HG03095 (cell line): ENCODE measurements at regions not wholly inside any gene's neighbourhood (a gene's known extent, or its start where the extent isn't known, plus 50 kb on each side); places are given as distances from the start of the nearest gene placed in this dataset.
A peak's percentile ranks its signal among the peaks of the same experiment; 100 is the strongest.
"Not testable (repeated sequence)": the region's sequence is repeated elsewhere in the genome, so short reads cannot be mapped to it uniquely, and the experiment has no call there.

Source experiments
- ATAC-seq: cut with Tn5 transposase; IDR thresholded peaks from one replicate; pipeline ENCODE4 v1.9.1; 2021; ENCODE audit warnings: moderate library complexity; ENCODE audit not compliant: unreplicated experiment

DNA sequence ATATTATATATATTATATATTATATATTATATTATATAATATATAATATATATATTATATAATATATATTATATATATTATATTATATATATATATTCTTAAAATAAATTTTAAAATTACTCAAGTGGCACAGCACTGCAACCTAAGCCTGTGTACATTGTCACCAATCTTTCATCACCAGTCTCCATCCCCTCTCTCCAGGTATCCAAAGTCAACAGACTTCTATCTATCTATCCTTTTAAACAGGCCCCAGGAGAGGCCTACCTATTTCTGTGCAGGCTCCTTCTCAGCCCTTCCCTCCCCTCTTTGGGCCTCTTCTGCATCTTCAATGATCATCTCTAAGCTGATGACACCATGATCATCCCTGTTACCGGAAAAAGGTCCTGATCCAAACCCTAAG, 111.7 kb downstream of the RHOU start:
- no peak for ATAC-seq

DNA sequence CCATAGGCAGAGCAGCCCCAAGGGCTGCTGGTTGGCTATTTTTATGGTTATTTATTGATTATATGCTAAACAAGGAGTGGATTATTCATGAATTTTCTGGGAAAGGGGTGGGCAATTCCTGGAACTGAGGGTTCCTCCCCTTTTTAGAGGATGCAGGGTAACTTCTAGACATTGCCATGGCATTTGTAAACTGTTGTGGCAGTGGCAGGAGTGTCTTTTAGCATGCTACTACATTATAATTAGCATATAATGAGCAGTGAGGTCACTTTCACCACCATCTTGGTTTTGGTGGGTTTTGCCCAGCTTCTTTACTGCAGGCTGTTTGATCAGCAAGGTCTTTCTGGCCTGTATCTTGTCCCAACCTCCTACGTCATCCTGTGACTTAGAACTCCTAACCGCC, 112.2 kb downstream of the RHOU start:
- ATAC-seq: not testable (repeated sequence)

DNA sequence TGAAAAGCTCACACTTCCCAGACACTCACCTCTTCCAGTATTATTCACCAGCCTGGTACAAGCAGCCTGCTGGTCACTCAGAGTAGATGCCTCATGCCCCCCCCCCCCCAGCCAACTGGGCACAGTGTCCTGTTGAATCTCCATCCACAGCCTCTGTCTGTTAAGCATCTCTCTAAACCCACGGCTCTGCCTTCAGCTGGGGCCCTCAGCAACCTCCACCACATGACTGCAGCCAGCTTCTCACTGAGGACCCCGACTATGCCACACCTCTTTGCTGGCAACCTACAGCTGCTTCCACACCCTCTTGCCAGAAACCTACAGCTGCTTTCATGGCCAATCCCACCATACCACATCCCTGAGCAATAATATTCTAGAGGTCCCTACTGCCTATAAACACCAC, 113.1 kb downstream of the RHOU start:
- no peak for ATAC-seq

DNA sequence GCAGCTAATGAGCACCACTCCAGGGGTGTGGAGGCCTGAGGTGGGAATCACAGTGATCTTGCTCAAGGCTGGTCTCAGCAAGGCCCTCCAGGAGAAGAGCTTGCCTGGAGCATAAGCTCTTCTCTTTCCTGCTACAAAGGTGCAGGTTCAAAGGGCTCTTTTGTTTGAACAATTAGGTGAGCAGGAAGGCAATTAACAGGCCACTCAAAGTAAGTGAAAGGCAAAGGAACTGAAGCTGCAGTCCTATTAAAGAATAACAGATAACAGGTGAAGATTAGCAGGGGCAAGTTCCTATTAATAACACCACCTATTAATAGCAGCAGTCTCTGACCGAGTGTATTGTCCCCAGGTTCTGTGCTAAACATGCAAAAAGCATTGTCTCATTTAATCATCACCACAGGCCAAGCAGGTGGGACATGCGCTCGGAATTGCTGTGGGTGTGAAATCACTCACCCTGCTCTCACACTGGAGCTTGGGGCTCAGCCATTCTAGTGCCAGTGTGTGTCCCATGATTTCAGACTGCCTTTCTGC, 113.8 kb downstream of the RHOU start:
- peak; percentile 65 for ATAC-seq

DNA sequence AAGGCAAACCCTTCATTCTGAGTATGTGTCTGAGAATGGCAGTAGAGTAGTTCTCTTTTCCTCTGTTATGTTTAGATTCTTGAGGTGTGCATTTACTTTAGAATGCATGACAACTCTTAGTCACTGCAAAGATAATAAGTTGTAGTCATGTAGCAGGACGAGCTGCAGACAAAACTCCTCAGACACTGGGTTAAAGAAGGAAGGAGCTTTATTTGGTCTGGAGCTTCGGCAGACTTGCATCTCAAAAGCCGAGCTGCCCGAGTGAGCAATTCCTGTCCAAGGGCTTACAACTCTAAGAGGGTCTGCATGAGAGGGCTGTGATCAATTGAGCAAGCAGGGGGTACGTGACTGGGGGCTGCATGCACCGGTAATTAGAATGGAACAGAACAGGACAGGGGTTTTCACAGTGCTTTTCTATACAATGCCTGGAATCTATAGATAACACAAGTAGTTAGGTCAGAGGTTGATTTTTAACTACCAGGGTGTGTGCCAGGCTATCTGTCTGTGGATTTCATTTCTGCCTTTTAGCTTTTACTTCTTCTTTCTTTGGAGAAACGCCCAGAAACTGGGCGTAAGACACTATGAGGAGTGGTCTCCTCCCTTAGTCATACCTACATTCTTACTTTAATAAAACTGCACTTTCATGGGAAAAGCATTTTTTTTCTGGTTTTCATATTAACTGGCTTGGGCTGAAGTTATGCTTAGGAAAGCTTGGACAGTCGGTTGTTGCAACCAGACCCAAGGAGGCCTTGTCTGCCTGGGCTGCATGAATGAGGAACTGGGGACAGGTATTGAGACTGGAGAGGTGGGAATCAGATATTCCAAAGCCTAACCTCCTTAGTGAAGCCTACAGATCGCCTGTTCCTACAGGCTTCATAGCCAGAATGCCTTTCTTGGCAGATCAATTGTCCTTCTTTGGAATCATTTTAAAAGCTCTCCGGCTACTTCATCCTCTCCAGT, 115.1 kb downstream of the RHOU start:
- no peak for ATAC-seq

DNA sequence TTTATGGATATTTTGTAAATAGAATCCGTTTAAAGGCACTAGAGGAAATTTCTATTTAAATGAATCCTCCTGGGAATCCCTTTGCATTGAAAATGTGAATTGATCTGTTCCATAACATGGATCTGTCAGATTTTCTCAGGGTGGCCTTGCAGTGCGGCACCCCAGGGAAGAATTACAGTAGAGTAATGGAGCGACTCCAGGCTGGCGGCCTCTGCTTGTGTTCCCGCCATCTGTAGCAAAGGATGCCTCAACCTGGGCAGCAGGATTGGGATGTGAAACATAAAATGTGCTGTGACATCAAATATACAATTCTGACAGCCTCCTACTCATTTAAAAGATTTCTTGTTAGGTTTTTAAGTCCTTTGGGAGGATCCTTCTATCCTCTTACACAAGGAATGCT, 115.9 kb downstream of the RHOU start:
- ATAC-seq: no peak

DNA sequence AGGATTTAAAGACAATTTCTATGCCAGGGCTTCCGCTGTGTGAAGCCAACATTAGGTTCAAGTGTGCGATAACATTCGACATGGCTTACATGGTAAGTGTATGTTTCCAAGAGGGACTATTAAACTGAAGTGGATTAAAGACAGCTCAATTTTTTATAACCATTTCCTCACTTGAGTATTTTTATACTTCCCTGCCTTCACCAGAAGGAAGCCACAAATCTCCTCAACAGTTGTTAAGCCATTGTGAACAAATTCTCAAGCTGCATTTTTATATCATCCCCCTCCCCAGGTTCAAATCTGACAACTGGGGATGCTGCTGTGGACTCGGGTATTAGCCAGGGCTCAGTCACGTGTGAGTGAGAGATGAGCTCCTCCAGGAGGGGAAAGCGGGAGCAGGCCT, 116.3 kb downstream of the RHOU start:
- ATAC-seq: no peak

DNA sequence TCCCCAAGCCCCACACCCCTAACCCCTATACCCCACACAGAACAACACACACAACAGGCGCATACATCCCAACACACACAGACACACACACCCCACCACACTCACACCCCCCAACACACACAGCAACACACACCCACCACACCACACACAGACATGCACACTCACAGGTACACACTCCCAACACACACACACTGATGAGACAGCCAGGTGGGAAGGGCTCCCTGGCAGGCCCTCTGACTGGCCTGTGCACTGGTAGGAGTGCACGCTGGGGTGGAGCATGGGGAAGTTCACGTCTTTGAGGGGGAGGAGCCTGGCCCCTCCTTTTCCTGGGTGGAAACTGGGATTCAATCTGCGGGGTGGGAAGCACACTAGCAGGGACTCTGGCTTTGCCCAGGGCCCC, 116.7 kb downstream of the RHOU start:
- ATAC-seq: no peak

DNA sequence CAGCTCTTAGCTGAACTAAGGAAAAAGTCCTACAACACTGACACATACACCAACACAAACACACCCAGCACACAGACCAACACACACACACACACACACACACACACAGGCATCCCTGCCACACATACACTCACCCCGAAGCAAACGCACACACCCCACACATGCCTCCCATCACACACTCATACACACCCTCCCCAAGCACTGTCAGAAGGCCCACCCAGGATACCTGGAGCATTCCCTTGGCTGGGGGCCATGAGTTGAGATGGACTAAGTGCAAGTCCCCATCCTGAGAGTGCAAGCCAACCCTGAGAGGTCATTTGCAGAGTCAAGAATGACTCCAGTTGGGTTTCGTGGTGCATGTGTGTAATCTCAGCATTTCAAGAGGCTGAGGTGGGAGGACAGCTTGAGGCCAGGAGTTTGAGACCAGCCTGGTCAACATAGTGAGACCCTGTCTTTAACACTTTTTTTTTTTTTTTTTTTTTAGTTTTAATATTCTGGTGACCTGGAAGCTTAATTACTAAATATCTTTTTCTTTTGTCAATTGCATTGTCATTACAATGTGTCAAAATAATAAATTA, 117.3 kb downstream of the RHOU start:
- ATAC-seq: no peak

DNA sequence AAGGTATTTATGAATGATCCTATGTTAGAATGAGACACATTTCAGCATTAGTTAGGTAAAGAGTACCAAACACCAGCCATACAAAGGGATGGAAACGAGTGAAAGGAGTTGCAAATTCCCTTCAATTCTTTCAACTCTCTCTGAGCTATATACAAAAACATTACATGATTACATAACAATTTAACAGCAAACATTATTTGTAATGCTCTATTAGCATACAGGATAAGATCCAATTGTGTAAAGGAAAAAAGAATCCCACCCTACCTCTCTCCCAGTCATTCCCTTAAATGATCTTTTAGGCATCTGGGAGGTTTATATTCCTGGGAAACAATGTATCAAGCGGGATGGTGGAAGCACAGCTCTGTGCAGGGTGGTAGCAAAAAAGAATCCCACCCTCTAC, 117.9 kb downstream of the RHOU start:
- no peak for ATAC-seq

DNA sequence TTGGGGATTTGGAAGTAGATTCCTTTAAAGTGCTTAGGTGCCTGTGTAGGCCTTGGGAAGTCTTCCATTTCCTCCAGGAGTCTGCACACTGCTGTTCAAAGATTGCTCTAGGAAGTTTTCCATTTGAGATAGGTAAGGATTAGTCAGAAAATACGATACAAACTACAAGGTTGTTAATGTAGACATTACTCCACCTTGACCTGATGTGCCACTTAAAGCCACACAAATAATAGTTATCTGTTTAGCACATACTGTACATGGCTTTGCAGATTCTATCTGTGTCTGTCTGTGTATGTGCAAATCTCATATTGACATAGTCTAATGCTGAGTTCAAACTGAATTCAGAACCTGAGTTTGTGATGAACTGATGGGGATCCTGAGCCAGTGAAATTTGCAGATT, 118.4 kb downstream of the RHOU start:
- ATAC-seq: no peak

DNA sequence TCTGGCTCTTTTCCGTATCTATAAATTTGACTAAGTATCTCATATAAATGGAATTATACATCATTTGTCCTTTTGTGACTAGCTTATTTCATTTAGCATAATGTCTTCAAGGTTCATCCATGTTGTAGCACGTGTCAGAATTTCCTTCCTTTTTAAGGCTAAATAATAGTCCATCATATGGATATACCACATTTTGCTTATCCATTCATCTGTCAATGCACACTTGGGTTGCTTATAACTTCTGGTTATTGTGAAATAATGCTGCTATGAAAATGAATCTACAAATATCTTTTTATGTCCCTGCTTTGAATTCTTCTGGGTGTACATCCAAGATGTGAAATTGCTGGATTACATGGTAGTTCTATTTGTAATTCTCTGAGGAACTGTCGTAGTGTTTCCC, 119.6 kb downstream of the RHOU start:
- ATAC-seq: no peak

DNA sequence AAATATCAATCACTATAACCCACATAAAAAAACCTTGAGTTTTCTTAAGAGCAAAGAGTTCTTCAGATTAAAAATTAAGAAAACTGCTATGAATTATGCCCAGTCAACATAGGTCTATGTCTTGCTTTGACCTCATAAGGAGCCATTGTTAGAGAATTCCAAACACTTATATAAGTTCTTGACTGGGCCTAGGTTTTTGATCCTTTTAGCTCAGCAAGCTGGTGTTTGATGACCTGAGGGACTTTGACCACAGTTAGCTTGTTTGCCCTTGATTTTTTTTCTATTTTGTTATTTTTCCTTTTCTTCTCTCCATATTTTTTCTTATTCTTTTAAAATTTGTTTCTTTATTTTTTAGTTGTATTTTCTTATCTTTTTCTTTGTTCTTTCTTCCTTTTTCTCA, 122.3 kb downstream of the RHOU start:
- ATAC-seq: no peak

DNA sequence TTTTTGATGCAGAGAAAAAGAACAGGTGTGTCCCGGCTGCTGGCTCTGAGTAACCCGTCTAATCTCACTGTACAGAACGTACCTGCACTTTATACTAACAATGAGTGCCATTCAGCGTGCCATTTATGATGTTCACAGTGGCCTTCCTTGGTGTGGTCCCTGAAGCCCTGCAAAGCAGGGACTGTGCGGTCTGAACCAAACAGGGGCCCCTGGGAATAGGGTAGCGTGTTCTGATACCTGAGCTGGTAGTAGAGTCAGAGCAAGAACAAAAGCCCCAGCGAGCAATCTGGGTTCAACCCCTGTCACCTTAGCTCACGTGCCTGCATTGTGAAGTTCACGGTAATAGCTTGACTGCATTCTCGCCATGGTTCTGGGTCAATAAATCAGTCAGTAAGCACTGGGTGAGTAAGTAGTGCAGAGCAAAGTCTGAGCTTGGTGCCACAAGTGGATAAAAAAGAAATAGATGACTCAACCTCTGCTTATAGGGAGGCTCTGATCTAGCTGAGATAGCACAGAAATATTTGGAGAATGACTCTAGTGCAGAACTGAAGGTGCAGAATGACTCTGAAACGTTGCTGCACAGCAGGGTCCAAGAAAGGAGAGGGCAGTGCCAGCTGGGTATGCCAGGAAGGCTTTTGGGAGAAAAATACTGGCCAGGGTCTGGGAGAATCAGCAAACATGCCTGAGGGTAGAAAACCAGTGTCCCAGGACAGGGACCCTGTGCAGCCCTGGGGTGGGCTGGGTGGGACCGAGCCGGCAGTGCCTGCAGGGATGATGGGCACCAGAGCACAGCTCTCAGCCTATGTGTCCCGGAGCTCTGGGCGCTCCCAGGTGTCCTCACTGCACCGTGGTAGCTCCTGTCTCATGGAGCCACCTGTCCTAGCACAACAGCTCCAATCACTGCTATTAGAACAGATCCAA, 125.9 kb downstream of the RHOU start:
- no peak for ATAC-seq

DNA sequence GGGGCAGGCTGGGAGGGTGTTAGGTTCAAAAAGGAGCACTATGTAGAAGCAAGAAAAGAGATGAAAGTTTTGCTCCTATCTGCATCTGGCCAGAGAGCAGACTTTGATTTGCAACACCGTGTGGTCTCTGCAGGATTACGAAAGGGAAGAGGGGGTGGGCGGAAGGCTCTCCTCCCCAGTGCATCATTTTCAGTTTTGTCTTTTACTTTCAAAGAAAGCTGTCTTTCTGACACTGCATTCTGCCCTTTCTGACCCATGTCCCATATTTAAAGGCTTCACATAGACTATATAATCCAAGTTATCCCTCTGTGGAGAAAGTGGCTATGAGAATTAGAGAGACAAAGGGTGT, 126.5 kb downstream of the RHOU start:
- no peak for ATAC-seq

DNA sequence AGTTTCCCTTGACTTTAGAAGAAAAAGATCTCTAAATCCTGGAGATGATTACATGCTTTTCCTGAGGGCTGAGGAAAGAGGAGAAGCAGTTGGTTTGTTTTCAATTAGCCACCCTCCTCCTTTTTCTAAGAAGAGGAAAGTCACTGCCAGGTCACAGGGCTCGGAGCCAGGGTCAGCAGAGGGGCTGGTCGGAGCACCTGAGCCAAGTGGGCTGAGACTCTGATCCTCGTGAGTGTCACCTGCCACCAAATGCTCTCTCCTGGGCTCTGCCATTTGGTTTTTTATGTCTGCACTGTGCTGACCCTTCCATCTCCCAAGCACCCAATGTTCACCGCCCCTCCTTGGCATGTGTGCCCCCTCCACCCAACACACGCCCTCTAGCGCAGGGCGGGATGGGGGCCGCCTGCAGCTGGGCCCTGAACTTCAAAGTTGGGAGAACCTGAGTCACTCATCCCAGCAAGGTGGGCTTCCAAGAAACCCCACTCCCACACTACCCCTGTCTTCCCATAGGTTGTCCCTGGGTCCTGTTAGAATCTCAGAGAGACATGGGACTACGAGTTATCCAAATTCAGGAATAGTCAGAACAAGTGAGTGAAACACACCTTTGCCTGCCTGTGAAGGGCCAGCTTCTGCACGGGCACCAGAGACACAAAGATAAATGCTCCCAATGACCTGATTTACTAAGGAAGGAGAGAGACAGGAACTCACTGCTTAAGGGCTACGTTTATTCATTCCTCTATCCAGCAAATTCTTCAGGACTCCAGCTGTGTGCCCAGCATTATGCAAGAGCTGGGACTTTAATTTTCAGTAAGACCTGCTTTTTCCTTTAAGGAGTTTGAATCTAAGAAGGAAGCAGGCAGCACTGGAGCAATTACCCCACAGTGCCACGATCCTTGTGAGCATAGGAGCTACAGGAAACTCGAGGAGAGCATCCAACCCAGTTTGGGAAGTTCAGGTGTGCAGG, 127.5 kb downstream of the RHOU start:
- ATAC-seq: no peak

DNA sequence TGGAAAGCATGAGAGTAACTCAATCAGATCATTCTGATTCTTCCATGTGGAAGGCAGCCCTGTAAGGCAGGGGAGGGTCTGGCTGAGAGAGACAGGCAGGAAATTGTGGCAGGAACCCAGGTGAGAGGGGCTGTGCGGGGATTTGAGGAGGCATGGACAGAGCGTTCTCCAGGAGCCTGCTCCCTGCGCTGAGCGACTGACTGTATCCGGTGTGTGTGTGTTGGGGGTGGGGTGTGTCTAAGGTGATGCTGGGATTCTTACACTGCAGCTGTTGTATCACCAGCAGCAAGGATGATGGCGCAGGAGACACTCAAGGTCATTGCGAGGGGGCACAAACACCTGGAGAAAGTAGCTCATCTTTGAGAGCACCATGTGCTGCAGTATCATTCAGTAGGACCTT, 128.5 kb downstream of the RHOU start:
- ATAC-seq: no peak

DNA sequence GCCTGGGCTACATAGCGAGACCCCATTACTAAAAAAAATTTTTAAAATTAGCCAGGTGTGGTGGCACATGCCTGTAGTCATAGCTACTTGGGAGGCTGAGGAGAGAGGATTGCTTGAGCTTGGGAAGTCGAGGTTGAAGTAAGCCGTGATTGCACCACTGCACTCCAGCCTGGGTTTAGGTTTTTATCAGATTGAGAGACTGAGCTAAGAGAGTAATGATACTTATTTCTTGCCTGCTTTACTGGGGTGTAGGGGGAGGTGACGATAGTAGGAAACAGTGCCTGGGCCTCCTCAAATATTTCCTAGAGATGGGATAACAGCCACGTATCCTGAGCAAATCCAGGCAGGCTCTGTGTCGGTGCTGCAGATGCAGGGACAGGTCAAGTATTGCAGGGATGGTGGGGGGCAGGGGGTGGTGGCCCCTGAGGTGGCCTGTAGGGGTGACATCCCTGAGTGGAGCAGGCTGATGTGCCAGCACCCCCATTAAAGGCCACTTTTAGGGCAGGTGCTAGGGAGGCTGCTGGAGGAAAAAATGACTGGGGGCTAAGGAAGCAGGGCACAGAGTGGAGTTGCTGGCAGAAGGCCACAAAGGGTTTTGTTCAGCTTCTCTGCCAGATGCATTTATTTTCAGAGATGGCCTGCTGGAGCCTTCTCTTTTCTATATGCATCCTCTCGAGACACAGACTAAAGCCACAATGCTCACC, 130.5 kb downstream of the RHOU start:
- ATAC-seq: no peak

DNA sequence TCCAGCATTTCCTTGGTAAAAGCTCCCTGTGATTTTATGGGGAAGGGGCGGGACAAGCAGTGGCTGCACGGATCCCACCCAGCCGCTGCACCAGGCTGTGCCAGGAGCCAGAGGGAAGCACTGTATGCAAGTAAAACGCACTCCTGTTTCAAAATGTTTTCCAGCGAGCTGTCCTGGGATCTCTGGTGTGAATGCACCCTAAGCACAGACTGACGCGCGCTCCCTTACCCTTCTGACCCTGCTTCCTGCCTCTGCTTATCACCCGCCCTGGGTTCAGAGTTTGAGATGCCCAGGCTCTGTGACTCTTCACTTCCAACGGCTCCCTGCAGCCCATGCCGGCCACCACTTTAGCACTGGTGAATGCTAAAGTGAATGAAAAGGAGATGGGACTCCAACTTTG, 131.2 kb downstream of the RHOU start:
- no peak for ATAC-seq
